Liver (tissue), 3 donors: ENCODE measurements at regions not wholly inside any gene's neighbourhood (a gene's known extent, or its start where the extent isn't known, plus 50 kb on each side); places are given as distances from the start of the nearest gene placed in this dataset.

Source experiments
- CTCF ChIP-seq: fragments of 150-350 bp; IDR thresholded peaks from 2 replicates; pipeline ENCODE4 v1.5.1; 2017; ENCODE audit warnings: improper control_type of control experiment, low read depth, low read length; ENCODE audit not compliant: missing input control
- EGR1 ChIP-seq, 2 donors: IDR thresholded peaks; 2 replicates each; pipeline ENCODE4 v1.6.1; 2016 to 2018; ENCODE audit warnings: antibody characterized with exemption in 2 of 2, low read depth in 2 of 2
- FOXA2 ChIP-seq: IDR thresholded peaks from 2 replicates; pipeline ENCODE4 v1.6.1; 2016; ENCODE audit warnings: antibody characterized with exemption
- HNF4G ChIP-seq: IDR thresholded peaks from 2 replicates; pipeline ENCODE4 v1.6.1; 2016; ENCODE audit warnings: antibody characterized with exemption
- MAX ChIP-seq: IDR thresholded peaks from 2 replicates; pipeline ENCODE4 v1.6.1; 2016; ENCODE audit warnings: antibody characterized with exemption
- NR2F2 ChIP-seq: IDR thresholded peaks from 2 replicates; pipeline ENCODE4 v1.6.1; 2016; ENCODE audit warnings: antibody characterized with exemption
- RAD21 ChIP-seq, 2 donors: IDR thresholded peaks; 2 replicates each; pipeline ENCODE4 v1.6.1; 2016; ENCODE audit warnings: antibody characterized with exemption in 2 of 2, mild to moderate bottlenecking in 2 of 2
- REST ChIP-seq: IDR thresholded peaks from 2 replicates; pipeline ENCODE4 v1.6.1; 2016; ENCODE audit warnings: antibody characterized with exemption, mild to moderate bottlenecking
- RXRA ChIP-seq, 2 donors: IDR thresholded peaks; 2 replicates each; pipeline ENCODE4 v1.6.1; 2017 to 2018; ENCODE audit warnings: antibody characterized with exemption in 2 of 2, mild to moderate bottlenecking in 1 of 2
- TAF1 ChIP-seq: conservative IDR thresholded peaks from 2 replicates; pipeline ENCODE4 v1.6.1; 2016; ENCODE audit warnings: antibody characterized with exemption, mild to moderate bottlenecking
- YY1 ChIP-seq: IDR thresholded peaks from 2 replicates; pipeline ENCODE4 v1.6.1; 2016; ENCODE audit warnings: antibody characterized with exemption, mild to moderate bottlenecking
- ZBTB33 ChIP-seq: IDR thresholded peaks from 2 replicates; pipeline ENCODE4 v1.6.1; 2016; ENCODE audit warnings: antibody characterized with exemption
- donor health status: healthy.
- donor health status: healthy.

GRCh38 chr9:2407450-2407849 lies 214.1 kb upstream of the VLDLR start:
- TF ChIP-seq CTCF (no peak), RXRA (IDR thresholded peaks at IDR 0.05) (no peak), REST (no peak), YY1 (no peak), RAD21 (IDR thresholded peaks at IDR 0.05) (no peak), NR2F2 (no peak), TAF1 (no peak), ZBTB33 (no peak), MAX (no peak), EGR1 (IDR thresholded peaks at IDR 0.05; ENCODE audit: low read depth in 2 of 2) (no peak), FOXA2 (no peak), HNF4G (no peak)
